UCSD-AML1 (cell line): ENCODE measurements at regions not wholly inside any gene's neighbourhood (a gene's known extent, or its start where the extent isn't known, plus 50 kb on each side); places are given as distances from the start of the nearest gene placed in this dataset.
A peak's percentile ranks its signal among the peaks of the same experiment; 100 is the strongest.
"Not testable (repeated sequence)": the region's sequence is repeated elsewhere in the genome, so short reads cannot be mapped to it uniquely, and the experiment has no call there.

ENCODE experiments used
- DNase-seq: peaks from one replicate; lab custom pipeline; 2025; ENCODE audit not compliant: unreplicated experiment; lab: John Stamatoyannopoulos, UW

GRCh38 chr6:154598399-154598798 is 87.9 kb upstream of the CNKSR3 start:
- no peak for DNase-seq

GRCh38 chr6:154602296-154602695 is 91.8 kb upstream of the CNKSR3 start:
- no peak for DNase-seq

GRCh38 chr6:154602708-154603107 is 92.2 kb upstream of the CNKSR3 start:
- no peak for DNase-seq

- no peak for DNase-seq
Observed at GRCh38 chr6:154604119-154604518, 93.6 kb upstream of the CNKSR3 start.

- no peak for DNase-seq
Observed at GRCh38 chr6:154605178-154605881, 94.8 kb upstream of the CNKSR3 start.

- DNase-seq = no peak
Observed at GRCh38 chr6:154605882-154606370, 95.4 kb upstream of the CNKSR3 start.

GRCh38 chr6:154606457-154606856 is 96.0 kb upstream of the CNKSR3 start:
- no peak for DNase-seq

GRCh38 chr6:154606860-154607259 is 96.4 kb upstream of the CNKSR3 start:
- DNase-seq = no peak

GRCh38 chr6:154611241-154611640 is 100.8 kb upstream of the CNKSR3 start:
- DNase-seq = no peak

GRCh38 chr6:154611847-154612246 is 101.4 kb upstream of the CNKSR3 start:
- DNase-seq = no peak

GRCh38 chr6:154613137-154613676 is 102.7 kb upstream of the CNKSR3 start:
- no peak for DNase-seq

- DNase-seq = no peak
Observed at GRCh38 chr6:154614101-154614500, 103.6 kb upstream of the CNKSR3 start.

GRCh38 chr6:154614641-154615040 is 104.2 kb upstream of the CNKSR3 start:
- no peak for DNase-seq

- peak; percentile 26 for DNase-seq
Observed at GRCh38 chr6:154615483-154616025, 105.1 kb upstream of the CNKSR3 start.

GRCh38 chr6:154617175-154617574 is 106.7 kb upstream of the CNKSR3 start:
- DNase-seq = no peak

GRCh38 chr6:154619146-154619545 is 108.7 kb upstream of the CNKSR3 start:
- no peak for DNase-seq

- DNase-seq = no peak
Observed at GRCh38 chr6:154621686-154622085, 111.2 kb upstream of the CNKSR3 start.

GRCh38 chr6:154622618-154623336 is 110.4 kb upstream of the SCAF8 start:
- DNase-seq = no peak

- no peak for DNase-seq
Observed at GRCh38 chr6:154623391-154623790, 109.8 kb upstream of the SCAF8 start.

- DNase-seq = no peak
Observed at GRCh38 chr6:154624038-154624599, 109.1 kb upstream of the SCAF8 start.

- not testable (repeated sequence) for DNase-seq
Observed at GRCh38 chr6:154624727-154625126, 108.5 kb upstream of the SCAF8 start.

GRCh38 chr6:154625721-154626120 is 107.5 kb upstream of the SCAF8 start:
- DNase-seq = no peak
